HG03025 (cell line): ENCODE measurements at regions not wholly inside any gene's neighbourhood (a gene's known extent, or its start where the extent isn't known, plus 50 kb on each side); places are given as distances from the start of the nearest gene placed in this dataset.
A peak's percentile ranks its signal among the peaks of the same experiment; 100 is the strongest.
"Not testable (repeated sequence)": the region's sequence is repeated elsewhere in the genome, so short reads cannot be mapped to it uniquely, and the experiment has no call there.

ENCODE experiments used
- ATAC-seq: cut with Tn5 transposase; IDR thresholded peaks from one replicate; pipeline ENCODE4 v1.9.1; 2021; ENCODE audit warnings: mild to moderate bottlenecking, moderate library complexity; ENCODE audit not compliant: unreplicated experiment, low FRiP score

DNA sequence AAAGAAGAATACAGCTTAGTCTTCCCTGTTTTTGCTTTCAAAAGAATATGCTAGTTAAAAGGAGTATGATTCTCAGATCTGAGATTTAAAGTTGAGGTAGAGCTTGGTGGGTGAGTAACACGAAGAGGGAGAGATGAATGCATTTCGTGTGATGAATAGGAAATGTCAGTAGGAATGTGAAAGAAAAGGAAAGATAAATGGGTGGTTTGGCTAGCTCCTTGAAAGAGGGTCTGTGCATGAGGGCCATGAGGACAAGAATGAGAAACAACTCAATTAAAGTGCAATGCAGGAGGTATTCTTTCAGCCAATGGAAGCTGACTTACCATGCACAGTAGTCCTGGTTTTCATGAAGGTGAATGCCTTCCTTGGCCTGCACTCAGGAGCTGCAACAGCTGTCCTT, 248.2 kb downstream of the HNMT start:
- no peak for ATAC-seq

DNA sequence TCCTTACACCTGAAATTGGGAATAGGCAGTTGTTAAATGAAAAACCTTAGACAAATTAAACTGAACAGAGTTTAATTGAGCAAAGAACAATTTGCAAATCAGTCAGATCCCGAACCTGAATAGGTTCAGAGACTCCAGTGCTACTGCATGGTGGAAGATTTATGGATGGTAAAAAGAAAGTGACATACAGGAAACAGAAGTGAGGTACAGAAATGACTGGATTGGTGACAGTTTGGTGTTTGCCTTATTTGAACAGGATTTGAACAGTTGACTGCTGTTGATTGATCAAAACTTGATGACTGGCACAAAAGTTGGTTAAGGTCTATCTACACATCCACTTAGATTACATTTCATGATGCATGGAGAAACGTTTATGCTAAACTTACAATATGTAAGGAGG, 248.8 kb downstream of the HNMT start:
- ATAC-seq: no peak

DNA sequence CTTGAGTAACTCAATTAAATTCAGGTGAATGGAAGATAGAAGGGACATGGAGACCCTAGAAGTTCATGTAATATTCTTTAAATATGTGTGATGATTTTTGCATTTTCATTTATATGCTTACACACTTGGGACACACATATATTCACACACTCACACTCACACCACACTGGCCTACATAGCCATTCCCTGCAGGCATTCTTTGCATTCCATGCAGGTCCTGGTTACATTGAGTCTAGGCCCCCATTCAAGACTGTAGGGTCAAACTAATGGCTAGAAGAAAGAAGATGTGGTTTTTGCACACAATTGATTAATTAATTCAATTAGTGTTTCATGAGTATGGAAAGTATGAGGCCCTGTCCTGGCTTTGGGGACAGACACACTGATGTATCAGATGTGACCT, 249.4 kb downstream of the HNMT start:
- no peak for ATAC-seq

DNA sequence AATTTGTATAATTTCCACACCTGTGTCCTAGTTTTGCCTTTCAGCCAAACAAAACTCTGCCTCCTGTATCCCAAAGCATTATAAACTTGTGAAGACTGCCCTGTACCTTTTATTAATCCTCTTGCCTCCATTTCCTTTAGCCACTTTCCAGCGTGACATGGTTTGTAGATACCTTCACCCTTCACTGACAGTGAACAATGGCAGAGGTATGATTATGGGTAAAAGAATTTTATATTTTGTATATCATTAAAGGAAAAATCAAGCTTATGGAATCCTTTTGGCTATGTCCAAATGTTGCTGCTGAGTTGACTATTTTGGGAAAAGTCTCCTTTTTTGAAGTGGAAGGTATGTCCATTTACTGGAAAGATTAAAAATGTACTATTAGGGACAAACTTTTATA, 251.7 kb downstream of the HNMT start:
- no peak for ATAC-seq

DNA sequence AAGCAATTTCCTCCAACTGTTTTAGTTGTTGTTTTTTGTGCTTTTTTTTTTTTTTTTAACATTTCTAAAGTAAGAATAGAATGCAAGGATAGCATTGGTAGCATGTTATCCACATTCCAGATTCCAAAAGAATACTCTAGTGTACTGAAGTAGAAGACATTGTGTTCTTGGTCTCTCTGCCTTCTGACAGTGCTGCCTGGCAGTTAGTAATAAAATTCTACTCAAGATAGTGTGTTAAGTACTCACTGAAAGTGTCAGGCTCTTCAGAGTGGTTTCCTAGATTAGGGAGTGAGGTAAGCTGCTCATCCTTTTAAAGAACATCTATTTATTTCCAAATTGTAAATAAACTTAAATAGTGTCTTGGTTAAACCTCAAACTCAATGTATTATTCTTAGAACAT, 253.7 kb downstream of the HNMT start:
- no peak for ATAC-seq

DNA sequence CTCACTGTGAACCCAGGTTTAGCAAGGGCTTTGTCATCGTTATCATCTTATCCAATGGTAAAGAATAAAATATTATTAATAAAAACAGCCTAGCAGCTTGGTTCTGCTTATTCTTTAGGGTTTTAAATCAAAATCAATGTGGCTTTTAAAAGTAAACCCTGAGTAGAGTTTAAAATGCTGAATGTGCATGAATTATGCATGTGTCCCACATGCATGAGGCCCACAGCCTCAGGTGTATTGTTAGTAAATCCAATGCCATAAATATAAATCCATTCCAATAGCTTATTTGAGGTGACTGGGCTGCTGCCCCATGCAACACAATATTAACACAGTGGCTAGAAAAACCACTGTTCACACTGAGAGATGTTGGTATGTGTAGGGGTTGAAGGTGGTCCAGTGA, 254.1 kb downstream of the HNMT start:
- no peak for ATAC-seq

DNA sequence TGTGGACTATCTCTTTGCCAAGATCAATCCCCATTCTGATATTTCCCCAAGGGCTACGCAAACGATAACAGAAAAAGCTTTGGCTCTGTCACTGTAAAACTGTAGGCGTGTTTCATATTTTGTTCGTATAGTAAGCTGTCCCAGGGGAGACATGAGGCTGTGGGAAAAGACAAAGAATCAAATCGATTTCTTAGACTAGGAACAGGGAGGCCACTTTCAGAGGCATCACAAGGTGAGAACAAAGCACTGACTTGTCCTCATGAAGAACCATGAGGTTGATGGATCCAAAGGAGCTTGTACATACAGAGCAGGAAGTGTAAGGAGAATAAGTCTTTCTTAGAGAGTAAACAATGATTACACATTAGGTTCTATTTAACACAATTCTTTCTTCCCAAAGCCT, 255.7 kb downstream of the HNMT start:
- ATAC-seq: no peak

DNA sequence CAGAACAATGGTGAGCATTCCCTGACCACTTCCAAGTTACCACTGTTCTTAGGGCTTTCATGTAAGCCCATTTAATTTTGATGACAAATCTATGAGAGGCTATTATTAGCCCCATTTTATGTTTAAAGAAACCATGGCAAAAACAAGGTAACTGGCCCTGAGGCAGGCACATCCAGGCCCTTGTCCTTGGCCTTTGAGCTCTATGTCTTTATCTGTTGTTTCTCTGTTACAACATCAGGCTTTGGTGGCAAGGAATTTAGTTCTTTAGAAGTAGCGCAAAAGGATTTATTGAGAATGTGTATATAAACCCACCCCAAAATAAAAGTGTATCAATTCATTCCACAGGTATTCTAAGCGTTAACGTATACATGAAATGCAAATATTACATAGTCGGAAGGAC, 257.1 kb downstream of the HNMT start:
- no peak for ATAC-seq

DNA sequence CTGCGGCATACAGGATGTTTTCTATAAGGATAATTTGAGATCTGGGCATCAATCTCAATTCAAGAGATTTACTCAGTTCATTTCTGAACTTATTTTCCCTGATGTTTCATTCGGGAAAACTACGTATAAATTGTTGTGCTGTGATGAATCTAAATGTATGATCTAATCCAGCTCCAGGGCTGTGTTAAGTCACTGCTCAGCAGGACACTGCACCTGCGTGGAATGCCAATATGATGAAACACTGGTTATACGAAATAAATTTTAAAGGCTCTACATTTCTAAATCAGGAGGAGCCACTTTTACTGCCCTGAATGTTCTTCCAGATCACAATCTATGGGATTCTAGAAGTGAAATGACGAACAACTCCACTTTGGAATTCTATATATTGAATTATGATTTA, 259.0 kb downstream of the HNMT start:
- no peak for ATAC-seq

DNA sequence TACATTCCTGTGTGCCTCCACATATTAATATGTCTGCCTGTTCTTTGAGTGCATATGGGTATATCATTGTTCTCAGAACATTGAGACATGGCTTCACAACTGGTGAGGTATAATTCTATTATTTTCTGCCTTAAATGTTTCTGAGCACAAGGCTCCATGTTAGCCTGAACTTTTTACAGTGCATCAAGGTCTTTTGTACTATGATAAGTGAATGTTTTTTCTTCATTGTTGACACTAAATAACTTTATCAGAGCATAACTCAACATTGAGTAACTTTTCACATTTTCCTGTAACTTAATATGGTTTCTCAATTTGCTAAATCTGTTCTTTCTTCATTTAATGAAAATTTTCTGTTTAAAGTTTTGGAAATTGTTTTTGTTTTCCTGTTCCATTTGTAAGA, 262.9 kb downstream of the HNMT start:
- ATAC-seq: no peak

DNA sequence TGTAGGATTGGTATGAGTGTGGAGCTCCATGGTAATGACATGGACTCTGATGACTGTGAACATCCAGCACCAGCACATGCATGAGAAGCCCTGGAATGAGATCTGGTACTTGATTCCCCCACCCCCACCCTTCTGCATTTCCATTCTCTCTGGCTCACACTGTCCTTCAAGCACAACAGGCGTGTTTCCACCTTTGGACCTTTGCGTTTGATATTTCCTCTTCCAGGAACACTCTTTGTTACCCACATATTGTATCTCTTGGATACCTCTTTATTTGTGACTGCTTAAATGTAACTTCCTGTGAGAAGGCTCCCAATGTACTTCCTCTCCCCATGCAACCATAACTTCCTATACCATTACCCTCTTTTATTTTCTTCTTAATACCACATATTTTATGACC, 263.8 kb downstream of the HNMT start:
- ATAC-seq: no peak

DNA sequence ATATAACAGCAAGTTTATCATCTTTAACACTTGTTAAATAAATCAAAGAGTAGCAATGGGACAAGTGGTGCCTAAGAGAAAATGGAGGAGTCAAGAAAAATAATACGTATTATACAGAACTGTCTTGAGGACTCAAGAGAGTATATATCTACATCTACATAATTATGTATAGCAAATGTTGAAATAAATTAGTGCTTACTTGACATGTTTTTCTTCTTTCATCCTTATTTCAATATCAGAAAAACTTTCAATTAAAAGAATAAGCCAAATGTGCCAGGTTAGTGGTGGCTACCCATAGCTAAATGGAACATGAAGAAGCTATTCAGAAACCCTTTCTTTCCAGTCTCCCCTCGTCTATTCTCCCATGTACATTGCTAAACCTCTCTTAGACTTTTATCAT, 267.3 kb upstream of the SPOPL start:
- no peak for ATAC-seq

DNA sequence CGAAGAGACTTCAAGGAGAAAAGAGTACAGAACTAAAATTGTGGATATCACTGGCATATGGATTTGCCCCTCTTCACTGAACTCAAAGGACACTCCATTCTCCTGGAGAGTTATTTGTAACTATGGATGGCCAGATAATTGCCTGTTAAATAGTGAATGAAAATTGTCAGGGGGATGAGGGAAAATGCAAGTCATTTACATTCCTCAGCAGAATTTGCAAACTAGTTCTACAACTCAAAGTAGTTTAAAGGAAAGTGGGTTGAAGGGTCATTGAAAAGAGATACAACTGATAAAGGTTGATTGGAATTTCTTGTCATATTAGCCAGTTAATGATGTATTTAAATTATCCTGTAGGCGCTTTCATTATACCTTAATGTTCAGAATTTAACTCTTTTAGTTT, 266.5 kb upstream of the SPOPL start:
- no peak for ATAC-seq

DNA sequence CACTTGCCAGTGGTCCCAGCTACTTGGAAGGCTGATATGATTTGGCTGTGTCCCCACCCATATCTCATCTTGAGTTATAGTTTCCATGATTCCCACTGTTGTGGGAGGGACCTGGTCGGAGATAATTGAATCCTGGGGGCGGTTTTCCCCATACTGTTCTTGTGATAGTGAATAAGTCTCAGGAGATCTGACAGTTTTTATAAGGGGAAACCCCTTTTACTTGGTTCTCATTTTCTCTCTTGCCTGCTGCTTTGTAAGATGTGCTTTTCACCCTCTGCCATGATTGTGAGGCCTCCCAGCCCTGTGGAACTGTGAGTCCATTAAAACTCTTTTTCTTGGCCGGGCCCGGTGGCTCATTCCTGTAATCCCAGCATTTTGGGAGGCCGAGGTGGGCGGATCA, 265.4 kb upstream of the SPOPL start:
- no peak for ATAC-seq

DNA sequence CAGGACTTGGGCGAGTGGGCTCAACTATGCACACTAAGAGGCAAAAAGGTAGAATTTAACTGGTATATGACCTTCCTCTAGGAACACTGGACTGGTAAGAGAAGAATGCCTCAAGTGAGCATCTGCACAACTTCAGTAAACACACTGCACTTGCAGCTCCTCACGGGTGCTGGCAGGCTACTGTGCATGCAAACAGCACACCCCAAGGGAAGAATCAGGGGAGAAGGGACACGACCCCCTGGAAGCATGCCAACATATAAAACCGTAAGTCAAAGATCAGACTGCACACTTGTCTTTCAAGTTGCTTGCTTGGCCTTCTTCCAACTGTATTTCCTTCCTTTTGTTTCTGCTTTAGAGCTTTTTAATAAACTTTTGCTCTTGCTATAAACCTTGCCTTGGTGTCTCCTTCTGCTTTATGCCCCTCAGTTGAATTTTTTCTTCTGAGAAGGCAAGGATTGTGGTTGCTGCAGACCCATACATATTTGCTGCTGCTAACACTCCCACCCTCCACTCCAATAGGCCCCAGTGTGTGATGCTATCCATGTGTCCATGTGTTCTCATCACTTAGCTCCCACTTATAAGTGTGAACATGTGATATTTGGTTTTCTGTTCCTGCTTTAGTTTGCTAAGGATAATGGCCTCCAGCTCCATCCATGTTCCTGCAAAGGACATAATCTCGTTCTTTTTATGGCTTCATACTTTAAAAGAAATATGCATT, 263.7 kb upstream of the SPOPL start:
- ATAC-seq: no peak

DNA sequence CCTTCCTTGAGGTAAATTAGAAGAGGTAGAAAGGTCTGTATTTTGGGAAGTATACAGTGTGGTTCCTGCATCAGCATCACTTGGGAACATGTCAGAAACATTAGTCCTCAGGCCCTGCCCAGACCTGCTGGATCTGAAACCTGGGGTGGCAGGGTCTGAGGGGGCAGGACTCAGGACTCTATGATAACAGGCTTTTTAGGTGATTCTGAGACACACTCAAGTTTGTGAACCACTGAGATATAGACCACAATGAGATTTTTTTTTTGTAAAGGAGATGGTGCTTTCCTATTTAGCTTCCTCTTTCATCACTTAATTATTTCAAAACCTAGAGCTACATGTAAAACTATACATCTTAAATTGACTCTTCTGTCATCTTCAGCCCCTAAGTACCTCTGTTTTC, 262.7 kb upstream of the SPOPL start:
- no peak for ATAC-seq

DNA sequence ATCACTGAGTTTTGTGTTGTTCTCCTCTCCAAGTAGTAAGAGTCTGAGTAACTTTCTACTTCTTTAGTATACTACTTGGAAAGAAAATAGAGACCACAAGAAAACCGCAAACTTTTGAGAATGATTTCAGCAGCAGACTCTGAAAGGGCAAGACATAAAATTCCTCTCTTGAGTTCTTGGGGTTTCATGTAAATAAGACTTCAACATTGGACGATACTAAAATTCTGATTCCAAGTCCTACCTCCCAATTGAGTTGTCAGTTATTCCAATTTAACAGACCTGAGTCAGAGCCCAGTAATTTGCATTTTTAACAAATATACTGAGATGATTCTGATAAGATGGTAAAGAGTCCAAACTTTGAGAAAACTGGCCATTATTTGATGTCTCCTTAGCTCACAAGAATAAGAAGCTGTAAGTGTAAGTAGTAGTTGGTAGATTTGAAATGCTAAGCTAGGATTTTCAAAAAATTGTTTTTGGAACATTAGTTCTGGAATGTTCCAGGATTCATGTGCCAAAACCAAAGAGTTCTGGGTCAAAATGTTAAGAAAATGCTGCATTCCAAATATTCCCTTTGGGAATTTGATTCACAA, 261.6 kb upstream of the SPOPL start:
- no peak for ATAC-seq

DNA sequence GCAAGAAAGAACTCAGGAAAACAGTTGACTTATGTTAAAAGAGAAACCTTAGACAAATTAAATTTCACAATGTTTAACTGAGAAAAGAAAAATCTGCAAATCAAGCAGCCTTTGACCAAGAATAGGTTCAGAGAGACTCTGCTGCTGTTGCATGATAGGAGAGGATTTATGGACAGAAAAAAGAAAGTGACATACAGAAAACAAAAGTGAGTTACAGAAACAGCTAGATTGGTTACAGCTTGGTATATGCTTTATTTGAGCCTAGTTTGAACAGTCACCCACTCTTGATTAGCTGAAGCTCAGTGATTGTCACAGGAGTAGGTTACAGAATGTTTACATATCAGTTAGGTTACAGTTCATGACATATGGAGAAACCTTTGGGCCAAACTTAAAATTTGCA, 258.2 kb upstream of the SPOPL start:
- peak; percentile 43 for ATAC-seq

DNA sequence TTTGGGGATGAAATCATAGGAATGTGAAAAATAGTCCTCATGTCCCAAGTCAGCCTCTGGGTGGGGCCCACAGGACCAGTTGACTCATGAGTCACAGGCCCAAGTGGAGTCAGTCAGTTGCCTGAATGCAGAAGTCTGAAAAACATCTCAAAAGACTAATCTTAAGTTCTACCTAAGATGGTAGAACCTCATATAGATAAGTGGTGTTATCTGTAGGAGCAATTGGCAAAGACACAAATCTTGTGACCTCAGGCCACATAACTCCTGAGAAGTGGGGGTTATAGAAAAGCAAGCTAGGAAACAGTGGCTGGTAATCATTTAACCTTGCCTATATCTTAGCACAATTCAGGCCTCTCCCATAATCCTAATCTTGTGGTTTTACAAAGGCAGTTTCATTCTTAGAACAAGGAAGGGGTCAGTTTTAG, 257.1 kb upstream of the SPOPL start:
- ATAC-seq: no peak

DNA sequence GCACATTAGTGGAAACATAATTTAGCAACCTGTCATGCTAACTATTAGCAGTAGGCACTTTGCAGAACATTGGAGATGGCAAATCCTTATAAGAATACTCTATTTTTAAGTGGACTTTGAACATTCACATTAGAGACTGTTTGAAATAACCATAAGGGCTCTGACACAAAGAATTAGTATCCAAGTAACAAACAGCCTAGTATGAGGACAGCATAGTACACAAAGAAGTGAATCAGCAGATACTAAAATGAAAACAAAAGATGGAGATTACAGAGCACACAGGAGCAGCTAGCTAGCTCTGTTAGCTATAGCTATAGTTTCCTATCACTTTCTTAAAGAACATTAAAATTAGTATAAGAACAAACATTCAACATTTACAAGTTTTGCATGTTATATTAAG, 256.3 kb upstream of the SPOPL start:
- ATAC-seq: no peak

DNA sequence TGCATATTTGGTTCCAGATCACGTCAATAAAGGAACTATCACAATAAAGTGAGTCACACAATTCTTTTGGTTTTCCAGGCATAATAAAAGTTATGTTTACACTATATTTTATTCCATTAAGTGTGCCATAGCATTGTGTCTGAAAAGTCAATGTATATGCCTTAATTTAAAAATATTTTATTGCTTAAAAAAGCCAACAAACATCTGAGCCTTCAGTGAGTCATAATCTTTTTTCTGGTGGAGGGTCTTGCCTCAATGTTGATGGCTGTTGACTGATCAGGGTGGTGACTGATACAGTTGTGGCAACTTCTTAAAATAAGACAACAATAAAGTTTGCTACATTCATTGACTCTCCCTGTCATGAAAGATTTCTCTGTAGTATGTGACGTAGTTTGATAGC, 254.3 kb upstream of the SPOPL start:
- no peak for ATAC-seq

DNA sequence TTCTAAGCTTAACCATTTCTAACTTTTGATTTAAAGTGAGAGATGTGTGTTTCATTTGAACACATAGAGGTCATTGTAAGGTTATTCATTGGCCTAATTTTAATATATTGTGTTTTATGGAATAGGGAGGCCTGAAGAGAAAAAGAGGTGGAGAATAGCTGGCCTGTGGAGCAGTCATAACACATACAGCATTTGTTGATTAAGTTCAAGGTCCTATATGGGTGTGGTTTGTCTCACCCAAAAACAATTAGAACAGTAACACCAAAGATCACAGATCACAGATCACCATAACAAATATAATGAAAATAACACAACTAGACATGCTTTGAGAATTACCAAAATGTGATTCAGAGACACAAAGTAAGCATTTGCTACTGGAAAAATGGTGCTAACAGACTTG, 252.4 kb upstream of the SPOPL start:
- no peak for ATAC-seq

DNA sequence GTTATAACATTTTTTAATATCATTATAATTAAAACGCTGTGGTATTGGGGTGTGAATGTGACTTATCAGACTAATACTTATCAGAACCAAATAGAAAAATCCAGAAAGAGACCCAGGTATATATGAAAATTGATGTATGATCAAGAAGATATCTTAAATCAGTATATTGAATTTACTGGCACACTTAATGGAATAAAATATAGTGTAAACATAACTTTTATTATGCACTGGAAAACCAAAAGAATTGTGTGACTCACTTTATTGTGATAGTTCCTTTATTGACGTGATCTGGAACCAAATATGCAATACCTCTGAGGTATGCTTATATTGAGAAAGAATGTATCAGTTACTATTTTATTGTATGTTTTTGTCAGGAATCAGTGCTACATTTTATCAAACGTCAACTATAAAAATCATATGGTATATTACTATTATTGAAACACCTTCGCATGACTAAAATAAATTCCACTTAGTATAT, 250.7 kb upstream of the SPOPL start:
- not testable (repeated sequence) for ATAC-seq
